ENCODE measurements at regions not wholly inside any gene's neighbourhood (a gene's known extent, or its start where the extent isn't known, plus 50 kb on each side); places are given as distances from the start of the nearest gene placed in this dataset.
"Not testable (repeated sequence)": the region's sequence is repeated elsewhere in the genome, so short reads cannot be mapped to it uniquely, and the experiment has no call there.

- no peak for DNase-seq
These were observed 456.5 kb upstream of the ZNF804A start for GRCh38 chr2:184141866-184142265.

- DNase-seq, result no peak
These were observed 443.9 kb upstream of the ZNF804A start for GRCh38 chr2:184154438-184154837.

GRCh38 chr2:184155791-184156190 is 442.5 kb upstream of the ZNF804A start:
- no peak for DNase-seq

GRCh38 chr2:184157141-184157540 is 441.2 kb upstream of the ZNF804A start:
- no peak for DNase-seq

- no peak for DNase-seq
These were observed 435.9 kb upstream of the ZNF804A start for GRCh38 chr2:184162426-184162825.

GRCh38 chr2:184168823-184169222 is 429.5 kb upstream of the ZNF804A start:
- DNase-seq, result not testable (repeated sequence)

- DNase-seq, result no peak
These were observed 429.0 kb upstream of the ZNF804A start for GRCh38 chr2:184169366-184169765.

- DNase-seq, result no peak
These were observed 423.7 kb upstream of the ZNF804A start for GRCh38 chr2:184174493-184175104.

GRCh38 chr2:184178229-184178628 is 420.1 kb upstream of the ZNF804A start:
- no peak for DNase-seq

- no peak for DNase-seq
These were observed 411.9 kb upstream of the ZNF804A start for GRCh38 chr2:184186436-184186835.

- no peak for DNase-seq
These were observed 410.8 kb upstream of the ZNF804A start for GRCh38 chr2:184187421-184187971.

- no peak for DNase-seq
These were observed 407.6 kb upstream of the ZNF804A start for GRCh38 chr2:184190725-184191124.

GRCh38 chr2:184192649-184193048 is 405.7 kb upstream of the ZNF804A start:
- DNase-seq, result no peak

- DNase-seq, result no peak
These were observed 400.9 kb upstream of the ZNF804A start for GRCh38 chr2:184197413-184197812.

GRCh38 chr2:184198791-184199190 is 399.5 kb upstream of the ZNF804A start:
- not testable (repeated sequence) for DNase-seq

GRCh38 chr2:184199274-184199673 is 399.1 kb upstream of the ZNF804A start:
- DNase-seq, result no peak

GRCh38 chr2:184201246-184201645 is 397.1 kb upstream of the ZNF804A start:
- no peak for DNase-seq

- DNase-seq, result no peak
These were observed 394.7 kb upstream of the ZNF804A start for GRCh38 chr2:184203661-184204060.

GRCh38 chr2:184205048-184205596 is 393.2 kb upstream of the ZNF804A start:
- no peak for DNase-seq

- DNase-seq, result no peak
These were observed 392.3 kb upstream of the ZNF804A start for GRCh38 chr2:184206045-184206444.

- no peak for DNase-seq
These were observed 388.0 kb upstream of the ZNF804A start for GRCh38 chr2:184210329-184210728.

GRCh38 chr2:184215745-184216144 is 382.6 kb upstream of the ZNF804A start:
- no peak for DNase-seq

GRCh38 chr2:184256611-184257010 is 341.7 kb upstream of the ZNF804A start:
- no peak for DNase-seq

- DNase-seq, result no peak
These were observed 337.0 kb upstream of the ZNF804A start for GRCh38 chr2:184261331-184261730.

- DNase-seq, result no peak
These were observed 336.5 kb upstream of the ZNF804A start for GRCh38 chr2:184261818-184262217.
